NCI-H146 treated with DMSO at 0.1 percent for 48 hours (cell line): ENCODE measurements at regions not wholly inside any gene's neighbourhood (a gene's known extent, or its start where the extent isn't known, plus 50 kb on each side); places are given as distances from the start of the nearest gene placed in this dataset.

Experiments
- DNase-seq: peaks from one replicate; lab custom pipeline; 2025; ENCODE audit not compliant: unreplicated experiment; lab: John Stamatoyannopoulos, UW

DNA sequence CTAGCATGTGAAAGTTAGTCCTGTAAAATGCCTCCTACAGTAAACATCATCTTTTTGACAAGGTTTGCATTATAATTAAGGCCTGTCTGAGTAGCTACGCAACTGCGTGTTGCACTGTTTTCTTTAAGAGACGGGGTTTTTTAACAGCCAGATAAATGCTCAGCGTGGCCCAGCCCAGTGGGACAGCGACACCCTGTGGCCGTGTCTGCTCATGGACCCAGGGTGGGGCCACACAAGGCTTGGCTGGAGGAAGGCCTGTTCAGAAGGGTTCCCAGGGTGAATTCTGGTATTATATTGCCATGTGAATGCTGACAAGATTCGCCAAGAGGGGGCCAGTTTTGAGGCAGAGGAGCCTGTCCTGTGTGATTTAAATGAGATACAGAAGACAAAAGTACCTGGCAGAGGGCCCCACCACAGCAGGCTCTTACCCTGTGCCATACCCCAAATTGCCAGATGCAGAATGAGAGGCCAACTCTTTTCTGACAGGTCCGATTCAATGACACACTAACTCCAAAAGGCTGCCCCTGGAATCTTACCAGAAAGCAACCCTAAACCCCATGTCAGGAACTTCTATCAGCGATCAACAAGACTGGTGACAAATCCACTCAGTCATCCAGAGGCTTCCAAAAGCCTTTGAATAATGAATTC lies 65.9 kb upstream of the IRX6 start:
- no peak for DNase-seq

GRCh38 chr16:55261301-55261700 lies 62.7 kb upstream of the IRX6 start:
- DNase-seq: no peak

GRCh38 chr16:55263271-55264250 lies 60.4 kb upstream of the IRX6 start:
- DNase-seq: no peak

DNA sequence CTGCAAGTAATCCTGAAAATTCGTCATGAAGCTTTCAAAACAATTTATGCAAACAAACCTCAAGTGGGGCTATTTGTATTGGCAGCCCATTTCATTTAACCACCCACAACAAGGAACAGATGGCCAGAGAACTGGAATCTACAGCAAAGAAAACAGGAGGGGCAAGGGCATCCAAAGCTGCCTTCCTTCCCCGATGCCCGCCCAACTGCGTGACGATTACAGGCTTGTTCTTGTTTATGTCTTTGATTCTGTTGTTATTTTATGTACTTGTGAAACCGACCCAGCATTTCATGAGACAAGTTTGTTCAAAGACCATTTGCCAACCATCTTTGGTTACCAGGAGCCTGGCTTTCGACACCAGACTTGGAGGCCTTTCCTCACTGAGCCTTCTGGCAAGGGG lies 59.1 kb upstream of the IRX6 start:
- no peak for DNase-seq

DNA sequence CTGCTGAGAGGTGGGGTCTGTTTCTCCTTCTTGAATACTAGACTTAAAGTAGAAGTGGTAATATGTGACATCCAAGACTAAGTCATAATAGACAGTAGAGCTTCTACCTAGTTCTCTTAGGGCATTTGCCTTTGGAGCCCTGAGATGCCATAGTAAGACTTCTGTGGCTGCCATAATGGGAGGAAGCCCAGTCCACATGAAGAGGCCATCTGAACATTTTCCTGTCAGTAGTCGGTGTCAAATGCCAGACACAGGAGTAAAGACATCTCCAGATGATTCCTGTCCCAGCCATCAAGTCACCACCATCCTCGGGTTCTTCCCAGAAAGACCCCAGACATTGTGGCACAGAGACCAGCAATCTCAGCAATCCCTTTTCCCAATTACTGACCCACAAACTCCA lies 58.1 kb upstream of the IRX6 start:
- no peak for DNase-seq

GRCh38 chr16:55271945-55272513 lies 52.0 kb upstream of the IRX6 start:
- DNase-seq: no peak

GRCh38 chr16:55272744-55273143 lies 51.3 kb upstream of the IRX6 start:
- DNase-seq: no peak

DNA sequence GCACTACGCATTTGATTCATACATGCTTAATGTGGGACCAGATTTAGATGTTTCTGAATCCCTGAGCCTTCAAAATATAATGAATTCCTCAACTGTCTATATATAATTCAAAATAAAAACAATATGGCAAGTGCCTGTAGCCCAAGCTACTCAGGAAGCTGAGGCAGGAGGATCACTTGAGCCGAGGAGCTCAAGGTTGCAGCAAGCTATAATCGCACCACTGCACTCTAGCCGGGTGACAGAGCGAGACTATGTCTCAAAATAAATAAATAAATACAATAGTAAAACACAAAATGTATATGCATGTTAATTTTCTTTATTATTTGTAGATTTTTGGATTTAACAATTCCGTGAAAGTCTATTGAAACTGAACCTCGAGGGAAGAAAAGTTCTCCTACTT lies 50.6 kb upstream of the IRX6 start:
- DNase-seq: no peak

GRCh38 chr16:55273959-55274358 lies 50.0 kb upstream of the IRX6 start:
- DNase-seq: no peak
